ENCODE measurements at regions not wholly inside any gene's neighbourhood (a gene's known extent, or its start where the extent isn't known, plus 50 kb on each side); places are given as distances from the start of the nearest gene placed in this dataset.

- no peaks in the 10 kb centered on the region for H3K36me3 ChIP-seq (ENCODE audit: control insufficient read depth in 4 of 4, insufficient read depth in 4 of 4, low read length in 3 of 4)
- H3K27ac ChIP-seq (ENCODE audit: insufficient read depth in 1 of 2, low read depth in 1 of 2, low read length in 2 of 2, poor library complexity in 1 of 2, severe bottlenecking in 2 of 2): no peak overlapping the region
- H3K4me3 ChIP-seq (ENCODE audit: control insufficient read depth in 1 of 7, extremely low read depth in 1 of 7, insufficient read depth in 4 of 7, low read depth in 2 of 7, low read length in 6 of 7): no peak overlapping the region
- no CpG with 5 or more reads among the region's 3 CpGs for WGBS (ENCODE audit: insufficient coverage)
- no peaks in the 10 kb centered on the region for H3K27me3 ChIP-seq (replicated peaks in 2 of 5; ENCODE audit: control insufficient read depth in 4 of 5, insufficient read depth in 5 of 5, low read length in 4 of 5)
- ChIA-PET POLR2A (no interaction called here), CTCF (no interaction called here)
- no peak for DNase-seq
- no peaks in the 10 kb centered on the region for H3K4me1 ChIP-seq (ENCODE audit: control extremely low read depth in 1 of 4, control insufficient read depth in 4 of 4, insufficient read depth in 4 of 4, low read length in 3 of 4)
- no peaks in the 10 kb centered on the region for H3K9me3 ChIP-seq (ENCODE audit: control extremely low read depth in 1 of 5, control insufficient read depth in 4 of 5, insufficient read depth in 2 of 5, low read depth in 1 of 5, low read length in 4 of 5)
Observed at GRCh38 chr12:98085046-98085755, 430.2 kb upstream of the TMPO start.

- Histone ChIP-seq H3K36me3 (ENCODE audit: control insufficient read depth in 4 of 4, insufficient read depth in 4 of 4, low read length in 3 of 4) (no peaks in the 10 kb centered on the region), H3K9me3 (ENCODE audit: control extremely low read depth in 1 of 5, control insufficient read depth in 4 of 5, insufficient read depth in 2 of 5, low read depth in 1 of 5, low read length in 4 of 5) (no peaks in the 10 kb centered on the region), H3K27me3 (replicated peaks in 2 of 5; ENCODE audit: control insufficient read depth in 4 of 5, insufficient read depth in 5 of 5, low read length in 4 of 5) (no peaks in the 10 kb centered on the region), H3K4me1 (ENCODE audit: control extremely low read depth in 1 of 4, control insufficient read depth in 4 of 4, insufficient read depth in 4 of 4, low read length in 3 of 4) (no peaks in the 10 kb centered on the region), H3K27ac (ENCODE audit: insufficient read depth in 1 of 2, low read depth in 1 of 2, low read length in 2 of 2, poor library complexity in 1 of 2, severe bottlenecking in 2 of 2) (no peak overlapping the region), H3K4me3 (ENCODE audit: control insufficient read depth in 1 of 7, extremely low read depth in 1 of 7, insufficient read depth in 4 of 7, low read depth in 2 of 7, low read length in 6 of 7) (no peak overlapping the region)
- WGBS (ENCODE audit: insufficient coverage): 60% methylated on average over 2 of the region's 2 CpGs
- ChIA-PET POLR2A (no interaction called here), CTCF (no interaction called here)
- no peak for DNase-seq
Observed at GRCh38 chr12:98090731-98091130, 424.7 kb upstream of the TMPO start.

- CTCF ChIA-PET: no interaction called here
- Histone ChIP-seq H3K27me3 (replicated peaks in 2 of 5; ENCODE audit: control insufficient read depth in 4 of 5, insufficient read depth in 5 of 5, low read length in 4 of 5) (no peaks in the 10 kb centered on the region), H3K9me3 (ENCODE audit: control extremely low read depth in 1 of 5, control insufficient read depth in 4 of 5, insufficient read depth in 2 of 5, low read depth in 1 of 5, low read length in 4 of 5) (peaks cover 0 to 1% (median 0%) of the 10 kb centered on the region in 5 experiments), H3K36me3 (ENCODE audit: control insufficient read depth in 4 of 4, insufficient read depth in 4 of 4, low read length in 3 of 4) (no peaks in the 10 kb centered on the region), H3K4me3 (ENCODE audit: control insufficient read depth in 1 of 7, extremely low read depth in 1 of 7, insufficient read depth in 4 of 7, low read depth in 2 of 7, low read length in 6 of 7) (no peak overlapping the region), H3K27ac (ENCODE audit: insufficient read depth in 1 of 2, low read depth in 1 of 2, low read length in 2 of 2, poor library complexity in 1 of 2, severe bottlenecking in 2 of 2) (no peak overlapping the region), H3K4me1 (ENCODE audit: control extremely low read depth in 1 of 4, control insufficient read depth in 4 of 4, insufficient read depth in 4 of 4, low read length in 3 of 4) (no peaks in the 10 kb centered on the region)
- DNase-seq: no peak
- POLR2A ChIA-PET: no interaction called here
- WGBS (ENCODE audit: insufficient coverage): 100% methylated on average over 2 of the region's 2 CpGs
Observed at GRCh38 chr12:98096436-98096835, 419.0 kb upstream of the TMPO start.

- Histone ChIP-seq H3K4me1 (ENCODE audit: control extremely low read depth in 1 of 4, control insufficient read depth in 4 of 4, insufficient read depth in 4 of 4, low read length in 3 of 4) (no peaks in the 10 kb centered on the region), H3K27ac (ENCODE audit: insufficient read depth in 1 of 2, low read depth in 1 of 2, low read length in 2 of 2, poor library complexity in 1 of 2, severe bottlenecking in 2 of 2) (no peak overlapping the region), H3K36me3 (ENCODE audit: control insufficient read depth in 4 of 4, insufficient read depth in 4 of 4, low read length in 3 of 4) (no peaks in the 10 kb centered on the region), H3K4me3 (ENCODE audit: control insufficient read depth in 1 of 7, extremely low read depth in 1 of 7, insufficient read depth in 4 of 7, low read depth in 2 of 7, low read length in 6 of 7) (no peak overlapping the region), H3K9me3 (ENCODE audit: control extremely low read depth in 1 of 5, control insufficient read depth in 4 of 5, insufficient read depth in 2 of 5, low read depth in 1 of 5, low read length in 4 of 5) (no peaks in the 10 kb centered on the region), H3K27me3 (replicated peaks in 2 of 5; ENCODE audit: control insufficient read depth in 4 of 5, insufficient read depth in 5 of 5, low read length in 4 of 5) (no peaks in the 10 kb centered on the region)
- 33% methylated on average over 4 of the region's 7 CpGs for WGBS (ENCODE audit: insufficient coverage)
- DNase-seq: no peak
- ChIA-PET POLR2A (no interaction called here), CTCF (no interaction called here)
Observed at GRCh38 chr12:98106031-98106683, 409.2 kb upstream of the TMPO start.

GRCh38 chr12:98109266-98109665, 406.1 kb upstream of the TMPO start:
- 85% methylated on average over 3 of the region's 3 CpGs for WGBS (ENCODE audit: insufficient coverage)
- POLR2A ChIA-PET: no interaction called here
- CTCF ChIA-PET: no interaction called here
- no peak overlapping the region for H3K27ac ChIP-seq (ENCODE audit: insufficient read depth in 1 of 2, low read depth in 1 of 2, low read length in 2 of 2, poor library complexity in 1 of 2, severe bottlenecking in 2 of 2)
- H3K4me3 ChIP-seq (ENCODE audit: control insufficient read depth in 1 of 7, extremely low read depth in 1 of 7, insufficient read depth in 4 of 7, low read depth in 2 of 7, low read length in 6 of 7): no peak overlapping the region
- no peaks in the 10 kb centered on the region for H3K27me3 ChIP-seq (replicated peaks in 2 of 5; ENCODE audit: control insufficient read depth in 4 of 5, insufficient read depth in 5 of 5, low read length in 4 of 5)
- H3K4me1 ChIP-seq (ENCODE audit: control extremely low read depth in 1 of 4, control insufficient read depth in 4 of 4, insufficient read depth in 4 of 4, low read length in 3 of 4): no peaks in the 10 kb centered on the region
- no peak for DNase-seq
- no peaks in the 10 kb centered on the region for H3K9me3 ChIP-seq (ENCODE audit: control extremely low read depth in 1 of 5, control insufficient read depth in 4 of 5, insufficient read depth in 2 of 5, low read depth in 1 of 5, low read length in 4 of 5)
- no peaks in the 10 kb centered on the region for H3K36me3 ChIP-seq (ENCODE audit: control insufficient read depth in 4 of 4, insufficient read depth in 4 of 4, low read length in 3 of 4)

- no peak for DNase-seq
- Histone ChIP-seq H3K27me3 (replicated peaks in 2 of 5; ENCODE audit: control insufficient read depth in 4 of 5, insufficient read depth in 5 of 5, low read length in 4 of 5) (no peaks in the 10 kb centered on the region), H3K9me3 (ENCODE audit: control extremely low read depth in 1 of 5, control insufficient read depth in 4 of 5, insufficient read depth in 2 of 5, low read depth in 1 of 5, low read length in 4 of 5) (no peaks in the 10 kb centered on the region), H3K4me1 (ENCODE audit: control extremely low read depth in 1 of 4, control insufficient read depth in 4 of 4, insufficient read depth in 4 of 4, low read length in 3 of 4) (no peaks in the 10 kb centered on the region), H3K27ac (ENCODE audit: insufficient read depth in 1 of 2, low read depth in 1 of 2, low read length in 2 of 2, poor library complexity in 1 of 2, severe bottlenecking in 2 of 2) (no peak overlapping the region), H3K4me3 (ENCODE audit: control insufficient read depth in 1 of 7, extremely low read depth in 1 of 7, insufficient read depth in 4 of 7, low read depth in 2 of 7, low read length in 6 of 7) (no peak overlapping the region), H3K36me3 (ENCODE audit: control insufficient read depth in 4 of 4, insufficient read depth in 4 of 4, low read length in 3 of 4) (no peaks in the 10 kb centered on the region)
- WGBS (ENCODE audit: insufficient coverage): 98% methylated on average over 8 of the region's 8 CpGs
- ChIA-PET CTCF (no interaction called here), POLR2A (no interaction called here)
Observed at GRCh38 chr12:98110536-98110935, 404.9 kb upstream of the TMPO start.

GRCh38 chr12:98113548-98113947, 401.8 kb upstream of the TMPO start:
- Histone ChIP-seq H3K4me1 (ENCODE audit: control extremely low read depth in 1 of 4, control insufficient read depth in 4 of 4, insufficient read depth in 4 of 4, low read length in 3 of 4) (no peaks in the 10 kb centered on the region), H3K27ac (ENCODE audit: insufficient read depth in 1 of 2, low read depth in 1 of 2, low read length in 2 of 2, poor library complexity in 1 of 2, severe bottlenecking in 2 of 2) (no peak overlapping the region), H3K9me3 (ENCODE audit: control extremely low read depth in 1 of 5, control insufficient read depth in 4 of 5, insufficient read depth in 2 of 5, low read depth in 1 of 5, low read length in 4 of 5) (no peaks in the 10 kb centered on the region), H3K4me3 (ENCODE audit: control insufficient read depth in 1 of 7, extremely low read depth in 1 of 7, insufficient read depth in 4 of 7, low read depth in 2 of 7, low read length in 6 of 7) (no peak overlapping the region), H3K27me3 (replicated peaks in 2 of 5; ENCODE audit: control insufficient read depth in 4 of 5, insufficient read depth in 5 of 5, low read length in 4 of 5) (no peaks in the 10 kb centered on the region), H3K36me3 (ENCODE audit: control insufficient read depth in 4 of 4, insufficient read depth in 4 of 4, low read length in 3 of 4) (no peaks in the 10 kb centered on the region)
- CTCF ChIA-PET: no interaction called here
- POLR2A ChIA-PET: no interaction called here
- 94% methylated on average over 2 of the region's 2 CpGs for WGBS (ENCODE audit: insufficient coverage)
- DNase-seq: no peak
